Loucy (cell line): ENCODE measurements at regions not wholly inside any gene's neighbourhood (a gene's known extent, or its start where the extent isn't known, plus 50 kb on each side); places are given as distances from the start of the nearest gene placed in this dataset.

Experiments used
- EZH2phosphoT487 ChIP-seq: fragments of 200-600 bp; IDR thresholded peaks from 2 replicates; pipeline ENCODE4 v1.6.1; 2018; ENCODE audit warnings: antibody characterized with exemption, mild to moderate bottlenecking, moderate library complexity, borderline replicate concordance
- TF ChIP-seq, protein P1 (sequence below): fragments of 200-600 bp; sonication (generic); conservative IDR thresholded peaks from 2 replicates; pipeline ENCODE4 v1.5.1; 2014; ENCODE audit warnings: mild to moderate bottlenecking, antibody characterized with exemption, low read length

DNA sequence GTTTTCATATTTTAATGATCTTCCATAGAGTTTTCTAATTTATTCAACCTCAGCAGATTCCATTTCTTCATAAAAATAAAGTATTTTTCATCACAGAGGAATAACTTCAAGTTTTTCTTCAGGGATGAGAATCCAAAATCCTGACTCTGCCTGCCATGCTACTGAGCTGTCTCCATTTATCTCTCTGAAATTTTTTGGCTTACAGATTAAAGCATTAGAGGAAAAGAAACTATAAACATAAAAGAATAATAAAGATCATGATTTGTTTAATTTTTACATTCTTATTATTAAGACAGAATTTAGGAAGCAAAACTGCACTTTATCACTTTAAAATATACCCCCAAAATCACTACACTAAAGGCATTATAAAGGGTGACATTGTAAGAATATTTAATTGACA, 301.8 kb upstream of the NFE2L3 start:
- TF ChIP-seq, protein P1, sequence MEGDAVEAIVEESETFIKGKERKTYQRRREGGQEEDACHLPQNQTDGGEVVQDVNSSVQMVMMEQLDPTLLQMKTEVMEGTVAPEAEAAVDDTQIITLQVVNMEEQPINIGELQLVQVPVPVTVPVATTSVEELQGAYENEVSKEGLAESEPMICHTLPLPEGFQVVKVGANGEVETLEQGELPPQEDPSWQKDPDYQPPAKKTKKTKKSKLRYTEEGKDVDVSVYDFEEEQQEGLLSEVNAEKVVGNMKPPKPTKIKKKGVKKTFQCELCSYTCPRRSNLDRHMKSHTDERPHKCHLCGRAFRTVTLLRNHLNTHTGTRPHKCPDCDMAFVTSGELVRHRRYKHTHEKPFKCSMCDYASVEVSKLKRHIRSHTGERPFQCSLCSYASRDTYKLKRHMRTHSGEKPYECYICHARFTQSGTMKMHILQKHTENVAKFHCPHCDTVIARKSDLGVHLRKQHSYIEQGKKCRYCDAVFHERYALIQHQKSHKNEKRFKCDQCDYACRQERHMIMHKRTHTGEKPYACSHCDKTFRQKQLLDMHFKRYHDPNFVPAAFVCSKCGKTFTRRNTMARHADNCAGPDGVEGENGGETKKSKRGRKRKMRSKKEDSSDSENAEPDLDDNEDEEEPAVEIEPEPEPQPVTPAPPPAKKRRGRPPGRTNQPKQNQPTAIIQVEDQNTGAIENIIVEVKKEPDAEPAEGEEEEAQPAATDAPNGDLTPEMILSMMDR, result no peak
- no peak for TF ChIP-seq EZH2phosphoT487
